PC-9 (cell line): ENCODE measurements at regions not wholly inside any gene's neighbourhood (a gene's known extent, or its start where the extent isn't known, plus 50 kb on each side); places are given as distances from the start of the nearest gene placed in this dataset.

Experiments used
- EZH2 ChIP-seq: fragments of 200-600 bp; sonication (generic); IDR thresholded peaks from 2 replicates; pipeline ENCODE4 v1.8.0; 2017; ENCODE audit warnings: antibody characterized with exemption, low read depth
- TF ChIP-seq, protein P1 (sequence below): fragments of 200-600 bp; sonication (generic); conservative IDR thresholded peaks from 2 replicates; pipeline ENCODE4 v1.6.1; 2017; ENCODE audit warnings: mixed run types, antibody characterized with exemption, mild to moderate bottlenecking, moderate library complexity

DNA sequence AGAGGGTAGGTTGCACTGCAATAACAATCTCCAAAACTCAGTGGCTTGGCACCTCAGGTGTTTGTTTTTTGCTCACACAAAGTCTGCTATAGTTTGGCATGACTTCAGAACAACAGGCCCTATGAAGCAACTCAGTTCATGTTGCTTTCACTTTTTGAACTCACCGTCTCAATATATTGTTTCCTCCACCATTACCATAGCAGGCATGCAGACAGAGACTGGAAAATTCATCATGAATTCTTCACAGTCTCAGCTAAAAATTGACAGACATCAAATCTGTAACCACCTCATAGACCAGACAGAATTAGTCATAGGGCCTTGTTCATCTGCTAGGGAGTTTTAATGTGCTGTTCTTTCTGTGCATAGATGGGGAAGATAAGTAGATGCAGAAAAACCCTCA is 161.4 kb upstream of the POU1F1 start:
- TF ChIP-seq, protein P1, sequence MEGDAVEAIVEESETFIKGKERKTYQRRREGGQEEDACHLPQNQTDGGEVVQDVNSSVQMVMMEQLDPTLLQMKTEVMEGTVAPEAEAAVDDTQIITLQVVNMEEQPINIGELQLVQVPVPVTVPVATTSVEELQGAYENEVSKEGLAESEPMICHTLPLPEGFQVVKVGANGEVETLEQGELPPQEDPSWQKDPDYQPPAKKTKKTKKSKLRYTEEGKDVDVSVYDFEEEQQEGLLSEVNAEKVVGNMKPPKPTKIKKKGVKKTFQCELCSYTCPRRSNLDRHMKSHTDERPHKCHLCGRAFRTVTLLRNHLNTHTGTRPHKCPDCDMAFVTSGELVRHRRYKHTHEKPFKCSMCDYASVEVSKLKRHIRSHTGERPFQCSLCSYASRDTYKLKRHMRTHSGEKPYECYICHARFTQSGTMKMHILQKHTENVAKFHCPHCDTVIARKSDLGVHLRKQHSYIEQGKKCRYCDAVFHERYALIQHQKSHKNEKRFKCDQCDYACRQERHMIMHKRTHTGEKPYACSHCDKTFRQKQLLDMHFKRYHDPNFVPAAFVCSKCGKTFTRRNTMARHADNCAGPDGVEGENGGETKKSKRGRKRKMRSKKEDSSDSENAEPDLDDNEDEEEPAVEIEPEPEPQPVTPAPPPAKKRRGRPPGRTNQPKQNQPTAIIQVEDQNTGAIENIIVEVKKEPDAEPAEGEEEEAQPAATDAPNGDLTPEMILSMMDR: no peak
- TF ChIP-seq EZH2: no peak
